Esophagus mucosa (tissue), 1 donor: ENCODE measurements at regions not wholly inside any gene's neighbourhood (a gene's known extent, or its start where the extent isn't known, plus 50 kb on each side); places are given as distances from the start of the nearest gene placed in this dataset.

Experiments
- ATAC-seq: fragments of 200-7000 bp; cut with Tn5 transposase; one replicate; pipeline ENCODE4 v1.9.1; 2020
- donor health status: DM: yes; HTN: yes; CAD: no.

- no peak for ATAC-seq
Measured at GRCh38 chr11:106333678-106334077, 256.2 kb downstream of the AASDHPPT start.

DNA sequence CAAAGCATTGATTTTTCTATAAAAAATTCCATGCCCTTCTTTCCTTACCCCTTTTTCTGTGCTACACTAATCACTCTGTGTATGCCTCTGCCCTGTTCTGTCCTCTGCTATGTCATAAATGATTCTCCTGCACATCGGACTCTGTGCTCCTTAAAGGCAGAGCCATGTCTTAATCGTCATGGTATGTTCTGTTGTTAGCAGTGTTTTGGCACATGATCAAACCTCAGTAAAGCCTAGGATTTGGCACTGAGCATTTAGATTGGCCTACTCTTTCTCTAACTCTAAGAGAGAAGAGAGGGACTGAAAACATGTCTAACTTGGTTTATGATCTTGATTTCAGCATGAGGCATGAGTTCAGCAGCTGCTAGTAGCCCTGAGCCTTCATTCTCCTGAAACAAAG is 266.9 kb downstream of the AASDHPPT start:
- no peak for ATAC-seq

GRCh38 chr11:106344966-106345365 is 267.5 kb downstream of the AASDHPPT start:
- no peak for ATAC-seq

DNA sequence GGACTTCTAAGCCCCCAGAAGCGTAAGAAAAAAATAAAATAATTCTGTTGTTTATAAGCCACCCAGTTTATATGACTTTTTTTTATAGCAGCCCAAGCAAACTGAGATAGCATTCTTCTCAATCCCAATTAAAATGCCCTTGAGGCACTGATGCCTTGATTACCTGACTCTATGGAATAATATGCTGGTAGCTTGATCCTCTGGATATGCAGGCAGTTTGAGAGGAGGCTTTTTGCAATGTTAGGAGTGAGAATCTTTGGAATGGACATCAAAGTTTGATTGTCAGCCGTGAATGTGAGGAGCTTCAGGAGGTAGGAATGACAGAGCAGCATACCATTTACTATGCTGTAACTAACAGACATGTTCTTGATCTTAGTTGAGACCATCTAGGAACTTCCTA is 275.6 kb downstream of the AASDHPPT start:
- no peak for ATAC-seq

GRCh38 chr11:106369224-106369623 is 291.8 kb downstream of the AASDHPPT start:
- no peak for ATAC-seq

DNA sequence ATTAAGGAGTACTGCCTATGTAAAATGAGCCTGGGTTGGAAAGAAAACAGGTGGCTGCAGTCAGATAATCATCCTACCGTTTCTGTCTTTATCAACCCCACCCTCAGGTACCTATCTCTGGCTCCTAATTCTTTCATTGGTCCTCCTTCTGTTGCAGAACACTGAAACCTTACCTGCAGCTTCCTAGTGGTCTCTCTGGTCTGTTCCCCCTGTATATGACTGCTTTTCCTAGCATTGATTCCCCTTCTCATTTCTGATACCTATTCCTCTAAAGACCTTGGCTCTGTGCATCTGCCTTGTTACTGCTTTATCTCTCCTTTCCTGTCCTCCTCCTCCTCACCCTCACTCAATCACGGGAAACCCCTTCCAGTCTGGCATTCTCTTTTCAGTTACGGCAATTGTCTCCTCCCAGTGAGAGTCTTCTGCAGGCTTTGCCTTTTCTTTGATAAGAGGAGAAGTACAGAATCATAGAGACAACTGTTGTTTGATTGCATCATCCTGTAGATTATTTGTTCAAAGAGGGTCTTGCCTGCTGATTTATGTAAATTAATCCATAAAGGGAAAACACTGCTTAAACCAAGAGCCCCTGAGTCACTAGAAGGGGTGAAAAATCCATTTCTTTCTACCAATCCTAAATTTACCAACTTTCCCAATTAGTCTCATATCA is 301.2 kb downstream of the AASDHPPT start:
- ATAC-seq = no peak

DNA sequence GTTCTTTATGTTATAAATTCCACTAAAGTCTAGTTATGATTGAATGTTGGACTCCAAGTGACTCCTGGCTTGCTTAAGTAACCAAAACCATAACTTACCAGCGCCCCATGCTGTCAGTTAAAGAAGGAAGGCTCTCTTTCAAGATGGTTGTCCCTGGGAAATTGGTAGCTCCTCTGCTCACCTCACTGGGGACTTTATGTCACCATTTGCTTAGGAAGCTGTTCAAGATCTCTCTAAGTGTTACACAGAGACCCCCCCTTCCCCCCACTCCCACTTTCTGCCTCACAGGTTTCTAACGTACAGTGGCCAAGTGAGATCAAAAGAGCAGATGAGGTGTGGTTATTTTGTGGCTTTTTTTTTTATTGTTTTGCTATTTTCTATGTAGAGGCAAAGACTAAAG is 301.8 kb downstream of the AASDHPPT start:
- no peak for ATAC-seq

DNA sequence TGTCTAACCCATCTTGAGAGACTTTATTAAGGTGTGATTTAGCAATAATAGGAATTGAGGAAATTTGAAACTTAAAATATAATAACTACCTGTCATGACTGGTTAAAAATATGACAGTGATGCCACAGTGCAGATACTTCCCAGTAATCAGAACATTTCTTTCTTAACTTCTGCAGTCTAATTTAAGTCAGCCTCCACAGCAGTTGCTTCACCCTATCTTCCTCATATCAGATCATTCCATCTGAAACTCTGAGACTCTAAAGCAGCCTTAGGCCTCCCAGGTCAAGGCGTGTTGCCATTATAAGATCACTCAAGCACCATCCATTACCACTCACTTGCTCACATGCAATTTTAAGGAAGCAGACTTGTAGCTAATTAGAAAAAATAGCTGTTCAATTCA is 302.2 kb downstream of the AASDHPPT start:
- ATAC-seq = no peak

DNA sequence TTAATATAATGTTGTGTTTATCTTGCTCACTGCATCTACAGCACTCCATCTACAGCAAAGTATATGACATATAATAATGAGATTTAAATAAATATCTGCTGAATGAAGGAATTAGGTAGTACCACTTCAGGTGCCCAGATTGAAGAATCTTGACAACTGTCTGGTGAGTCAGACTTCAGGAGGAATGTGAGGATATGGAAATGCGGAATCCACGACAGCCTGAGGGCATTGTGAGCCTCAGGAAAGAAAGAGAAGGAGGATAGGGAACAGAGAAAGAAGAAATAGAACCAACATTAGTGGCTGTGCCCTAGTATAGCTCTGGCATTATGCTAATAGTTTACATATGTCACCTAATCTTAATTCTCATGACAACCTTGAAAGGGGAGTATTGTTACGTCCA is 304.4 kb downstream of the AASDHPPT start:
- no peak for ATAC-seq

DNA sequence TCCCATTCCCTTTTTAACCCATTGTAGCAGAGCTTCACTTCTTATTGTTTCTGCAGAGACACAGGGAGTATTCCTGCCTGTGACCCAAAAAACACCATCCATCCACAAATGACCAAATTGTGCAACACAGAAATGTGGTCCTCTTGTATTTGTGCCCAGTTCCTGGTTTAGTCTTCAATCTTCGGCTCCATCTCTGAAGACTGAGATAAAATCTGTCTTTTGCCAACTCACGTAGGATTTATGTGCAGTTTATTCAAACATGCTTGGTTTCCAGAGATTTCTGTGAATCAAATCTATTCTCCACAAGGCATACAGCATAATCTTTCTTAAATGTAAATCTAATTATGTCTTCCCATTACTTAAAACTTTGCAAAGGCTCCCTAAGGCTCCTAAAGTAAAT is 307.0 kb downstream of the AASDHPPT start:
- ATAC-seq = no peak

- ATAC-seq = no peak
Measured at GRCh38 chr11:106386519-106386918, 309.1 kb downstream of the AASDHPPT start.

DNA sequence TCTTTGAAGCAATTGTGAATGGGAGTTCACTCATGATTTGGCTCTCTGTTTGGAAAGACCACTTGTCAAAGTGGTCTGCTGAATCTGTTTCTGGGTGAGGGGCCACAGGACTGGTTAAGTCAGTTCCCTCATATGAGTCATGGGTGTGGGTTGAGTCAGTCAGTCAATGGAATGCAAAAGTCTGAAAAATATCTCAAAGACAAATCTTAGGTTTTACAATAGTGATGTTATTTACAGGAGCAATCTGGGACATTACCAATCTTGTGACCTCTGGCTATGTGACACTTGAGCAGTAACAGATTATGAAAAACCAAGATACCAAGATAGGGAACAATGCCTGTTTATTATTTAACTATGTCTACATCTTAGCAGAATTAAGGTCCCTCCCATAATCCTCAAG is 311.6 kb downstream of the AASDHPPT start:
- no peak for ATAC-seq

DNA sequence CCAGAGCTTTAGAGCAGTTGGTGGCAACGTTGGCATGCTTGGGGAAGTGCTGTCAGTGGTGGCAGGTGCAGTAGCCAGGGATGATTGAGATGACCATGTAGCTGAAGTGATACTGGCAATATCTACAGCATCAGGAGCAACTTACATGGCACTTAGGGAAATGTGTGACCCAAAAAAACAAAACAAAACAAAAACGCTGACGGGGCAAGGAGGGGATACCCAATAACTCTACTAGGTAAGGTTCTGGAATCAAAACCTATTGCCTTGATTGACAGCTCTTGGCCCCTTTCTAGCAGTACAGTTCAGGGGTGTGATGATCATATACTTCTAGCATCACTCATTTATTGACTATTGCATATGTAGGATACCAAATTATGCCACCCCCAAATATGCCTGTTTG is 312.6 kb downstream of the AASDHPPT start:
- no peak for ATAC-seq

DNA sequence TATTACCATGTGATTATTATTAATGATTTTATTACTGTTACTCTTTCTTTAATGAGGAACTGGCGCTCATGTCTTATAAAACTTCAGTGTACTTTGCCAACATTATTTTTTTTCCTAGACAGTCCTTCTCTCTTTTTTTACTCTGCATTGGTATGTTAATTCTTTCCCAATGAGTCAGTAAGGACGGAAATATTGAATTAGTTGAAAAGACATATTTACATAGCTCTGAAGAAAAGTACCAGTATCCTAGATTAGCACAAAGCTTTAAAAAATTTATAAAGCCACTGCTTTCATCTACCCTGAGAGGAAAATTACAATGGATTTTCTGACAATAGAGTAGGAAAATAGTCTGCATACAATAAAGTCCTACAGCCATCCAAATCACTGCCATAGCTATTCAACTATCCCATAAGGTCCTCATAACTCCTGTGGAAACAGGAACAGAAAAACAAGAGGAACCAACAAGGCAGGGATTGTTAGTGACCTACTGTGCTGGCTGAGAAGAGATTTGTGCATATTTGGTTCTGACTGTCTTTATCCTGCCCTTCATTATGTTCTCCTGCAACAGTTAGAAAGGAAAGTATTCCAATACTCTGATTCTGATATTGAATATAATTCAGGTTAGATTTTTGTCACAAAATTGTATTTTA is 314.4 kb downstream of the AASDHPPT start:
- ATAC-seq = no peak

GRCh38 chr11:106395716-106396349 is 318.4 kb downstream of the AASDHPPT start:
- no peak for ATAC-seq

DNA sequence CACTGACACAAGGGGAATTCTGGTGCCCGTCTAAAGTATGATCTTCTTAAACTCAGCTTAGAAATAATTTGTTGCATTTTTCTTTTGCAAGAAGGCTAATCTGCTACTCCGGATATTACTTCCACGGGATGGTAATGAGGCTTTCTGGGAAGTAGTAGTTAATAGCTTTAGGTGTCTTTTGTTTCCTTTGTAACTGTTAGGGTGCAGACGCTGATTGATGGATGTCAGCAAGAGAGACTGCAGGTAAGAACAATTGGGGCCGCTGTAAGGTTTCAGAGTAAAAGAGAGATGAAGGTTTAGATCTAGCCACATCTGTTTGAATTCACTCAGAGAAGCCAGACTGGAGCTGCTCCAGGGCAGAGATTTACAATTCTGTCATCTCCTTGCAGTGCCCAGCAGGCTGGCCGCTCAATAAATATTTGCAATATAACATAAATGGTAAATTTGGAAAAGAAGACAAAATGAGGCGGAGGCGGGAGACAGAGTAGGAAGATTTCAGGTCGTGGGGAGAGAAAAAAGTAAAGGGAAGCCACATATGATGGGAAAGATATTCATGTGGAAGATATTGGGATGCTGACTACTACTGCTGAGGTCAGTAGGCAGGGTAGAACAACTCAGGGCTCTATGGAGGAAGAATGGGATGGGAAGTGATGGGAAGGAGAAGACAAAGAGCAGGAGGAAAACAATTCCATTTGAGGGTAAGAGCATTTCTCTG is 320.5 kb downstream of the AASDHPPT start:
- ATAC-seq = no peak

GRCh38 chr11:106398502-106399075 is 321.1 kb downstream of the AASDHPPT start:
- no peak for ATAC-seq

GRCh38 chr11:106399076-106399511 is 321.6 kb downstream of the AASDHPPT start:
- no peak for ATAC-seq

DNA sequence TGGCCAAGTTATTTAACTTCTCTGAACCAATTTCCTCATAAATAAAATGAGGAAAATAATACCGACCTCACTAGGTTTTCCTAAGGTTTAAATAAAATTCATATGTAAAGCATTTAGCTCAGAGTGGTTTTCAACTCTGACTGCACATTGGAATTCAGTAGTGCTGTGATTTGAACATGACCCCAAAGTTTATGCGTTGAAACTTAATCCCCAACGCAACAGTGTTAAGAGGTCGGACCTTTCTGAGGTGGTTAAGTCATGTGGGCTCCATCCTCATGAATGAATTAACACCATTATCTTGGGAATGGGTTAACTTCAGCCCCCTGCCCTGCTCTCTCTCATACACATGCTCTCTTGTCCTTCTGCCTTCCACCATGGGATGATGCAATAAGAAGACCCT is 322.2 kb downstream of the AASDHPPT start:
- no peak for ATAC-seq

- no peak for ATAC-seq
Measured at GRCh38 chr11:106400949-106401570, 323.6 kb downstream of the AASDHPPT start.

- ATAC-seq = no peak
Measured at GRCh38 chr11:106403751-106404150, 326.3 kb downstream of the AASDHPPT start.

- no peak for ATAC-seq
Measured at GRCh38 chr11:106409222-106409621, 331.8 kb downstream of the AASDHPPT start.

GRCh38 chr11:106409671-106410070 is 332.2 kb downstream of the AASDHPPT start:
- ATAC-seq = no peak
